DOHH2 (cell line): ENCODE measurements at regions not wholly inside any gene's neighbourhood (a gene's known extent, or its start where the extent isn't known, plus 50 kb on each side); places are given as distances from the start of the nearest gene placed in this dataset.

Experiments
- H3F3A ChIP-seq: fragments of 200-600 bp; sonication (generic), shearing (Covaris generic); 2 replicates; pipeline ENCODE4 v1.6.0; 2016; ENCODE audit warnings: antibody characterized with exemption, mild to moderate bottlenecking; ENCODE audit not compliant: control insufficient read depth, insufficient read depth
- H3K27ac ChIP-seq: fragments of 200-600 bp; sonication (generic); 2 replicates; pipeline ENCODE4 v1.5.1; 2014; ENCODE audit warnings: low read depth, mild to moderate bottlenecking, low read length, moderate library complexity
- H3K27me3 ChIP-seq: fragments of 200-600 bp; sonication (generic); 2 replicates; pipeline ENCODE4 v1.6.1; 2014; ENCODE audit warnings: mild to moderate bottlenecking, low read length, mixed read lengths; ENCODE audit not compliant: control insufficient read depth
- H3K36me3 ChIP-seq: fragments of 200-600 bp; sonication (generic); 2 replicates; pipeline ENCODE4 v1.6.1; 2014; ENCODE audit warnings: mild to moderate bottlenecking, low read length, moderate library complexity, mixed read lengths; ENCODE audit not compliant: control insufficient read depth
- H3K4me1 ChIP-seq: fragments of 200-600 bp; sonication (generic); 2 replicates; pipeline ENCODE4 v1.6.1; 2014; ENCODE audit warnings: mild to moderate bottlenecking, low read length, mixed read lengths; ENCODE audit not compliant: control insufficient read depth
- H3K4me2 ChIP-seq: fragments of 200-600 bp; sonication (generic); 2 replicates; pipeline ENCODE4 v1.6.0; 2014; ENCODE audit warnings: mild to moderate bottlenecking, low read length, moderate library complexity
- H3K4me3 ChIP-seq: fragments of 200-600 bp; sonication (generic); 2 replicates; pipeline ENCODE4 v1.5.1; 2014; ENCODE audit warnings: mild to moderate bottlenecking, low read length, mixed read lengths
- H3K79me2 ChIP-seq: fragments of 200-600 bp; sonication (generic); 2 replicates; pipeline ENCODE4 v1.6.1; 2014; ENCODE audit warnings: mild to moderate bottlenecking, low read length, mixed read lengths; ENCODE audit not compliant: control insufficient read depth
- H3K9me2 ChIP-seq: fragments of 200-600 bp; sonication (generic); replicated peaks from 2 replicates; pipeline ENCODE4 v1.6.1; 2014; ENCODE audit warnings: mild to moderate bottlenecking, low read length, mixed read lengths; ENCODE audit not compliant: control insufficient read depth
- H3K9me3 ChIP-seq: fragments of 200-600 bp; sonication (generic); 2 replicates; pipeline ENCODE4 v1.6.1; 2014; ENCODE audit warnings: antibody characterized with exemption, low read length, mixed read lengths; ENCODE audit not compliant: control insufficient read depth, insufficient read depth
- H4K20me1 ChIP-seq: fragments of 200-600 bp; sonication (generic); 2 replicates; pipeline ENCODE4 v1.6.0; 2014; ENCODE audit warnings: low read depth, mild to moderate bottlenecking, antibody characterized with exemption, low read length, moderate library complexity; ENCODE audit not compliant: control insufficient read depth, insufficient read depth
- EZH2phosphoT487 ChIP-seq: fragments of 200-600 bp; sonication (generic); IDR thresholded peaks from 2 replicates; pipeline ENCODE4 v1.6.1; 2017; ENCODE audit warnings: borderline replicate concordance, mild to moderate bottlenecking, antibody characterized with exemption, low read length, moderate library complexity, mixed read lengths
- TF ChIP-seq, protein P1 (sequence below): fragments of 200-600 bp; sonication (generic); IDR thresholded peaks from one replicate; pipeline ENCODE4 v1.5.1; 2014; ENCODE audit warnings: antibody characterized with exemption, mild to moderate bottlenecking, low read depth, low read length; ENCODE audit not compliant: poor library complexity, severe bottlenecking

DNA sequence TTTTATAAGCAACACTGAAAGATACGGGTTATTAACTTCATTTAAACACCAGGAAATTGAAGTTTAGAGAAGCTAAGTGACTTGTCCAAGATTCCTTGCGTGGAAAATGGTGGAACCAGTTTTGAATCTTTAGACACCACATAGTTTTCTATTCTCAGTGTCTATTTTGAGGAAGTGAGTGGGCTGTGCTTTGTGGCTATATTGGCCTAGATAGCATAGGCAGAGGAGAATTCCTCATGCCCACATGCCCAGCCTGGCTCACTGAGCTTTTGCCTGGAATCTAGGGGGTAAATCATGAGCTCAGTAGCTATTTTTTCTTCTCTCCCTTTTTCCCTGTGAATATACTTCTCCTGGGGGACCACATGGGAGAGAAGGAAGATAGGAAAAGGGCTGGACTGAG is 431.3 kb downstream of the HS3ST3B1 start:
- H3K4me1 ChIP-seq: no peaks in the 10 kb centered on the region
- H3K9me3 ChIP-seq: no peaks in the 10 kb centered on the region
- no peaks in the 10 kb centered on the region for H4K20me1 ChIP-seq
- no peaks in the 10 kb centered on the region for H3F3A ChIP-seq
- H3K4me3 ChIP-seq: no peak overlapping the region
- TF ChIP-seq, protein P1, sequence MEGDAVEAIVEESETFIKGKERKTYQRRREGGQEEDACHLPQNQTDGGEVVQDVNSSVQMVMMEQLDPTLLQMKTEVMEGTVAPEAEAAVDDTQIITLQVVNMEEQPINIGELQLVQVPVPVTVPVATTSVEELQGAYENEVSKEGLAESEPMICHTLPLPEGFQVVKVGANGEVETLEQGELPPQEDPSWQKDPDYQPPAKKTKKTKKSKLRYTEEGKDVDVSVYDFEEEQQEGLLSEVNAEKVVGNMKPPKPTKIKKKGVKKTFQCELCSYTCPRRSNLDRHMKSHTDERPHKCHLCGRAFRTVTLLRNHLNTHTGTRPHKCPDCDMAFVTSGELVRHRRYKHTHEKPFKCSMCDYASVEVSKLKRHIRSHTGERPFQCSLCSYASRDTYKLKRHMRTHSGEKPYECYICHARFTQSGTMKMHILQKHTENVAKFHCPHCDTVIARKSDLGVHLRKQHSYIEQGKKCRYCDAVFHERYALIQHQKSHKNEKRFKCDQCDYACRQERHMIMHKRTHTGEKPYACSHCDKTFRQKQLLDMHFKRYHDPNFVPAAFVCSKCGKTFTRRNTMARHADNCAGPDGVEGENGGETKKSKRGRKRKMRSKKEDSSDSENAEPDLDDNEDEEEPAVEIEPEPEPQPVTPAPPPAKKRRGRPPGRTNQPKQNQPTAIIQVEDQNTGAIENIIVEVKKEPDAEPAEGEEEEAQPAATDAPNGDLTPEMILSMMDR: no peak
- no peak for TF ChIP-seq EZH2phosphoT487
- no peaks in the 10 kb centered on the region for H3K27me3 ChIP-seq
- no peak overlapping the region for H3K4me2 ChIP-seq
- no peaks in the 10 kb centered on the region for H3K9me2 ChIP-seq
- H3K36me3 ChIP-seq: no peaks in the 10 kb centered on the region
- H3K79me2 ChIP-seq: no peaks in the 10 kb centered on the region
- no peak overlapping the region for H3K27ac ChIP-seq

DNA sequence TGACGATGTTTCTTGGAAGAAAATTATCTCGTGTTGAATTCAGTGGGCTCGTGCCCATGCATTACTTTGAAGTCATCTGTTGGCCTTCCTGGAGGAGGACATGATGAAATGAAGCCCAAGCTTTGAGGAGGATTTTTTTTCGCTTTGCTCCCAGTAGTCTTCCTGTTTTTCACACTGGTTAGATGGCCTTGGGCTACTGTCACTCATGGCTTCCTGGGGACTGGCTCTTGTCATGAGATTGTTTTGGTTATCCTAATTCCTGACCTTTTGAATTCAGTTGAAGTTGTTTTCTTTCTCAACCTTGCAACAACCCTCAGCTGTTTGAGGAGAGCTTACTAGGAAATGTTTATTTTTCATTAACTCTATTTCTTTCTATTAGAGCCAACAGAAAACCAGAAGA is 430.7 kb downstream of the HS3ST3B1 start:
- no peaks in the 10 kb centered on the region for H3F3A ChIP-seq
- no peak overlapping the region for H3K4me2 ChIP-seq
- TF ChIP-seq, protein P1: no peak
- no peak for TF ChIP-seq EZH2phosphoT487

DNA sequence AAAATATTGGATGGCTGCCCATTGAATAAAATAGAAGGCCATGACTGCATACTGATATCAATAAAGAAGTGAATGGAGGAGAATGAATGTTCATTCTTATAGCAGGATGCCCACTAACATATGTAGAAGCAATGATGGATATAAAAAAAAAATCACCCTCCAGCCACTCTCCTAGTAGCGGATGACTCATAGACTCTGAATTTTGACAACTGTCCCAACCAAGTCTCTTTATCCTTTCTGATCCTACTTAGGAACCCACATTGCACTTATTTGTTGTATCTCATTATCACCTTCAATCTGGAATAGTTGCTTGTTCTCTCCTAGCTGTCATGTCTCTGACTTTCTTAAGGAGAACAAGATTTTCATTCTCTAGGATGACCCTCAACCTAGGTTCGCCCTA is 429.9 kb downstream of the HS3ST3B1 start:
- TF ChIP-seq, protein P1: no peak
- TF ChIP-seq EZH2phosphoT487: no peak
- no peak overlapping the region for H3K4me2 ChIP-seq
- no peaks in the 10 kb centered on the region for H3F3A ChIP-seq
- no peaks in the 10 kb centered on the region for H3K9me2 ChIP-seq
- H3K4me3 ChIP-seq: no peak overlapping the region
- no peaks in the 10 kb centered on the region for H3K79me2 ChIP-seq
- no peaks in the 10 kb centered on the region for H3K4me1 ChIP-seq
- no peaks in the 10 kb centered on the region for H3K27me3 ChIP-seq
- H4K20me1 ChIP-seq: no peaks in the 10 kb centered on the region
- no peak overlapping the region for H3K27ac ChIP-seq
- H3K9me3 ChIP-seq: no peaks in the 10 kb centered on the region
- H3K36me3 ChIP-seq: no peaks in the 10 kb centered on the region

More for the DNA sequence above, 430.7 kb downstream of the HS3ST3B1 start:
- no peaks in the 10 kb centered on the region for H4K20me1 ChIP-seq
- H3K79me2 ChIP-seq: no peaks in the 10 kb centered on the region
- H3K27ac ChIP-seq: no peak overlapping the region
- H3K4me1 ChIP-seq: no peaks in the 10 kb centered on the region
- no peaks in the 10 kb centered on the region for H3K9me2 ChIP-seq
- H3K36me3 ChIP-seq: no peaks in the 10 kb centered on the region
- no peaks in the 10 kb centered on the region for H3K27me3 ChIP-seq
- H3K4me3 ChIP-seq: no peak overlapping the region
- no peaks in the 10 kb centered on the region for H3K9me3 ChIP-seq

DNA sequence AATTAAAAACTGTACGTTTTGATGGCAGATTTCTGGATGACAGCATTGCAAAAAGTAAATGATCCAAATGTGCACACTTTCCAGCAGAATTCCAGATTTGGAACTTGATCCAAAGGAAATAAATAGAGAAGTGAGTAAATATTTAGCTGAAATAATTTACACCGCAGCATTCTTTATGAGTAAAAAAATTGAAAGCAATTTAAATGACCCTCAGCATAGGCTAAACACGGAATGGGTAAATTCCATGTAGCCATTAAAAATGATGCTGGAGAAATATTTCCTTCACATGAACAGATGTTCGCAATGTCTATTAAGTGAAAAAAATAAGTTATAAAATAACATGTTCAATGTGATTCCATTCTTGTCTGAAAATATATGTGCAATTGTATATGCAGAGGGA is 424.8 kb downstream of the HS3ST3B1 start:
- H3K36me3 ChIP-seq: no peaks in the 10 kb centered on the region
- H4K20me1 ChIP-seq: no peaks in the 10 kb centered on the region
- H3K4me2 ChIP-seq: no peak overlapping the region
- H3F3A ChIP-seq: no peaks in the 10 kb centered on the region
- H3K9me2 ChIP-seq: no peaks in the 10 kb centered on the region
- H3K27me3 ChIP-seq: no peaks in the 10 kb centered on the region
- H3K27ac ChIP-seq: no peak overlapping the region
- TF ChIP-seq, protein P1: no peak
- no peak for TF ChIP-seq EZH2phosphoT487
- H3K9me3 ChIP-seq: no peaks in the 10 kb centered on the region
- H3K4me3 ChIP-seq: no peak overlapping the region
- H3K79me2 ChIP-seq: no peaks in the 10 kb centered on the region
- H3K4me1 ChIP-seq: no peaks in the 10 kb centered on the region
